ENCODE measurements at regions not wholly inside any gene's neighbourhood (a gene's known extent, or its start where the extent isn't known, plus 50 kb on each side); places are given as distances from the start of the nearest gene placed in this dataset.

- H3K27me3 ChIP-seq (ENCODE audit: control insufficient read depth in 1 of 2, insufficient read depth in 2 of 2, low read length in 2 of 2) = peaks cover 0 to 2% of the 10 kb centered on the region in 2 donors
- no peak overlapping the region for H3K27ac ChIP-seq (ENCODE audit: low read length)
- H3K9ac ChIP-seq (ENCODE audit: low read length in 2 of 2) = no peak overlapping the region
- no peaks in the 10 kb centered on the region for H3K4me1 ChIP-seq (ENCODE audit: control insufficient read depth, insufficient read depth, low read length)
- no peaks in the 10 kb centered on the region for H3K36me3 ChIP-seq (ENCODE audit: control insufficient read depth in 2 of 2, insufficient read depth in 2 of 2, low read length in 2 of 2)
- H3K4me3 ChIP-seq (ENCODE audit: low read length in 2 of 2) = no peak overlapping the region
- no peaks in the 10 kb centered on the region for H3K9me3 ChIP-seq (ENCODE audit: control insufficient read depth in 2 of 2, low read length in 2 of 2)
Observed at GRCh38 chr11:116257092-116257491, 515.7 kb downstream of the BUD13 start.

- no peak overlapping the region for H3K9ac ChIP-seq (ENCODE audit: low read length in 2 of 2)
- H3K27me3 ChIP-seq (ENCODE audit: control insufficient read depth in 1 of 2, insufficient read depth in 2 of 2, low read length in 2 of 2) = peaks cover 0 to 3% of the 10 kb centered on the region in 2 donors
- H3K27ac ChIP-seq (ENCODE audit: low read length) = no peak overlapping the region
- no peak overlapping the region for H3K4me3 ChIP-seq (ENCODE audit: low read length in 2 of 2)
- H3K9me3 ChIP-seq (ENCODE audit: control insufficient read depth in 2 of 2, low read length in 2 of 2) = no peaks in the 10 kb centered on the region
- H3K4me1 ChIP-seq (ENCODE audit: control insufficient read depth, insufficient read depth, low read length) = no peaks in the 10 kb centered on the region
- no peaks in the 10 kb centered on the region for H3K36me3 ChIP-seq (ENCODE audit: control insufficient read depth in 2 of 2, insufficient read depth in 2 of 2, low read length in 2 of 2)
Observed at GRCh38 chr11:116256215-116256614, 516.6 kb downstream of the BUD13 start.

- Histone ChIP-seq H3K4me1 (ENCODE audit: control insufficient read depth, insufficient read depth, low read length) (no peaks in the 10 kb centered on the region), H3K9me3 (ENCODE audit: control insufficient read depth in 2 of 2, low read length in 2 of 2) (no peaks in the 10 kb centered on the region), H3K9ac (ENCODE audit: low read length in 2 of 2) (no peak overlapping the region), H3K4me3 (ENCODE audit: low read length in 2 of 2) (no peak overlapping the region), H3K27me3 (ENCODE audit: control insufficient read depth in 1 of 2, insufficient read depth in 2 of 2, low read length in 2 of 2) (peaks cover 0 to 4% of the 10 kb centered on the region in 2 donors), H3K27ac (ENCODE audit: low read length) (no peak overlapping the region), H3K36me3 (ENCODE audit: control insufficient read depth in 2 of 2, insufficient read depth in 2 of 2, low read length in 2 of 2) (no peaks in the 10 kb centered on the region)
Observed at GRCh38 chr11:116255321-116255953, 517.4 kb downstream of the BUD13 start.

GRCh38 chr11:116250155-116250554 lies 522.6 kb downstream of the BUD13 start:
- H3K27ac ChIP-seq (ENCODE audit: low read length) = no peak overlapping the region
- no peaks in the 10 kb centered on the region for H3K9me3 ChIP-seq (ENCODE audit: control insufficient read depth in 2 of 2, low read length in 2 of 2)
- no peak overlapping the region for H3K4me3 ChIP-seq (ENCODE audit: low read length in 2 of 2)
- H3K4me1 ChIP-seq (ENCODE audit: control insufficient read depth, insufficient read depth, low read length) = no peaks in the 10 kb centered on the region
- no peak overlapping the region for H3K9ac ChIP-seq (ENCODE audit: low read length in 2 of 2)
- H3K27me3 ChIP-seq (ENCODE audit: control insufficient read depth in 1 of 2, insufficient read depth in 2 of 2, low read length in 2 of 2) = peaks cover 0 to 2% of the 10 kb centered on the region in 2 donors
- no peaks in the 10 kb centered on the region for H3K36me3 ChIP-seq (ENCODE audit: control insufficient read depth in 2 of 2, insufficient read depth in 2 of 2, low read length in 2 of 2)

GRCh38 chr11:116249561-116249960 lies 523.2 kb downstream of the BUD13 start:
- Histone ChIP-seq H3K9ac (ENCODE audit: low read length in 2 of 2) (no peak overlapping the region), H3K4me3 (ENCODE audit: low read length in 2 of 2) (no peak overlapping the region), H3K36me3 (ENCODE audit: control insufficient read depth in 2 of 2, insufficient read depth in 2 of 2, low read length in 2 of 2) (no peaks in the 10 kb centered on the region), H3K27me3 (ENCODE audit: control insufficient read depth in 1 of 2, insufficient read depth in 2 of 2, low read length in 2 of 2) (peaks cover 0 to 2% of the 10 kb centered on the region in 2 donors), H3K4me1 (ENCODE audit: control insufficient read depth, insufficient read depth, low read length) (no peaks in the 10 kb centered on the region), H3K9me3 (ENCODE audit: control insufficient read depth in 2 of 2, low read length in 2 of 2) (no peaks in the 10 kb centered on the region), H3K27ac (ENCODE audit: low read length) (no peak overlapping the region)

- H3K9ac ChIP-seq (ENCODE audit: low read length in 2 of 2) = no peak overlapping the region
- no peak overlapping the region for H3K27ac ChIP-seq (ENCODE audit: low read length)
- no peaks in the 10 kb centered on the region for H3K9me3 ChIP-seq (ENCODE audit: control insufficient read depth in 2 of 2, low read length in 2 of 2)
- H3K36me3 ChIP-seq (ENCODE audit: control insufficient read depth in 2 of 2, insufficient read depth in 2 of 2, low read length in 2 of 2) = no peaks in the 10 kb centered on the region
- no peaks in the 10 kb centered on the region for H3K27me3 ChIP-seq (ENCODE audit: control insufficient read depth in 1 of 2, insufficient read depth in 2 of 2, low read length in 2 of 2)
- no peak overlapping the region for H3K4me3 ChIP-seq (ENCODE audit: low read length in 2 of 2)
- no peaks in the 10 kb centered on the region for H3K4me1 ChIP-seq (ENCODE audit: control insufficient read depth, insufficient read depth, low read length)
Observed at GRCh38 chr11:116244889-116245288, 527.9 kb downstream of the BUD13 start.

GRCh38 chr11:116244439-116244838 lies 528.3 kb downstream of the BUD13 start:
- no peaks in the 10 kb centered on the region for H3K27me3 ChIP-seq (ENCODE audit: control insufficient read depth in 1 of 2, insufficient read depth in 2 of 2, low read length in 2 of 2)
- H3K9ac ChIP-seq (ENCODE audit: low read length in 2 of 2) = no peak overlapping the region
- no peak overlapping the region for H3K4me3 ChIP-seq (ENCODE audit: low read length in 2 of 2)
- no peaks in the 10 kb centered on the region for H3K4me1 ChIP-seq (ENCODE audit: control insufficient read depth, insufficient read depth, low read length)
- H3K9me3 ChIP-seq (ENCODE audit: control insufficient read depth in 2 of 2, low read length in 2 of 2) = no peaks in the 10 kb centered on the region
- no peak overlapping the region for H3K27ac ChIP-seq (ENCODE audit: low read length)
- no peaks in the 10 kb centered on the region for H3K36me3 ChIP-seq (ENCODE audit: control insufficient read depth in 2 of 2, insufficient read depth in 2 of 2, low read length in 2 of 2)

- no peak overlapping the region for H3K9ac ChIP-seq (ENCODE audit: low read length in 2 of 2)
- H3K4me1 ChIP-seq (ENCODE audit: control insufficient read depth, insufficient read depth, low read length) = no peaks in the 10 kb centered on the region
- H3K9me3 ChIP-seq (ENCODE audit: control insufficient read depth in 2 of 2, low read length in 2 of 2) = no peaks in the 10 kb centered on the region
- H3K4me3 ChIP-seq (ENCODE audit: low read length in 2 of 2) = no peak overlapping the region
- H3K27ac ChIP-seq (ENCODE audit: low read length) = no peak overlapping the region
- H3K27me3 ChIP-seq (ENCODE audit: control insufficient read depth in 1 of 2, insufficient read depth in 2 of 2, low read length in 2 of 2) = no peaks in the 10 kb centered on the region
- no peaks in the 10 kb centered on the region for H3K36me3 ChIP-seq (ENCODE audit: control insufficient read depth in 2 of 2, insufficient read depth in 2 of 2, low read length in 2 of 2)
Observed at GRCh38 chr11:116243991-116244390, 528.8 kb downstream of the BUD13 start.

GRCh38 chr11:116242006-116242405 lies 530.8 kb downstream of the BUD13 start:
- Histone ChIP-seq H3K9ac (ENCODE audit: low read length in 2 of 2) (no peak overlapping the region), H3K4me3 (ENCODE audit: low read length in 2 of 2) (no peak overlapping the region), H3K27ac (ENCODE audit: low read length) (no peak overlapping the region), H3K9me3 (ENCODE audit: control insufficient read depth in 2 of 2, low read length in 2 of 2) (no peaks in the 10 kb centered on the region), H3K36me3 (ENCODE audit: control insufficient read depth in 2 of 2, insufficient read depth in 2 of 2, low read length in 2 of 2) (no peaks in the 10 kb centered on the region), H3K4me1 (ENCODE audit: control insufficient read depth, insufficient read depth, low read length) (no peaks in the 10 kb centered on the region), H3K27me3 (ENCODE audit: control insufficient read depth in 1 of 2, insufficient read depth in 2 of 2, low read length in 2 of 2) (no peaks in the 10 kb centered on the region)

- Histone ChIP-seq H3K9ac (ENCODE audit: low read length in 2 of 2) (no peak overlapping the region), H3K27ac (ENCODE audit: low read length) (no peak overlapping the region), H3K27me3 (ENCODE audit: control insufficient read depth in 1 of 2, insufficient read depth in 2 of 2, low read length in 2 of 2) (no peaks in the 10 kb centered on the region), H3K36me3 (ENCODE audit: control insufficient read depth in 2 of 2, insufficient read depth in 2 of 2, low read length in 2 of 2) (no peaks in the 10 kb centered on the region), H3K4me3 (ENCODE audit: low read length in 2 of 2) (no peak overlapping the region), H3K4me1 (ENCODE audit: control insufficient read depth, insufficient read depth, low read length) (no peaks in the 10 kb centered on the region), H3K9me3 (ENCODE audit: control insufficient read depth in 2 of 2, low read length in 2 of 2) (no peaks in the 10 kb centered on the region)
Observed at GRCh38 chr11:116240710-116241109, 532.1 kb downstream of the BUD13 start.

GRCh38 chr11:116239247-116239646 lies 533.5 kb downstream of the BUD13 start:
- Histone ChIP-seq H3K9ac (ENCODE audit: low read length in 2 of 2) (no peak overlapping the region), H3K9me3 (ENCODE audit: control insufficient read depth in 2 of 2, low read length in 2 of 2) (no peaks in the 10 kb centered on the region), H3K27ac (ENCODE audit: low read length) (no peak overlapping the region), H3K4me1 (ENCODE audit: control insufficient read depth, insufficient read depth, low read length) (no peaks in the 10 kb centered on the region), H3K27me3 (ENCODE audit: control insufficient read depth in 1 of 2, insufficient read depth in 2 of 2, low read length in 2 of 2) (peaks cover 0 to 2% of the 10 kb centered on the region in 2 donors), H3K36me3 (ENCODE audit: control insufficient read depth in 2 of 2, insufficient read depth in 2 of 2, low read length in 2 of 2) (no peaks in the 10 kb centered on the region), H3K4me3 (ENCODE audit: low read length in 2 of 2) (no peak overlapping the region)

Data from stomach smooth muscle (tissue), 2 donors.